ENCODE measurements at regions not wholly inside any gene's neighbourhood (a gene's known extent, or its start where the extent isn't known, plus 50 kb on each side); places are given as distances from the start of the nearest gene placed in this dataset.

DNA sequence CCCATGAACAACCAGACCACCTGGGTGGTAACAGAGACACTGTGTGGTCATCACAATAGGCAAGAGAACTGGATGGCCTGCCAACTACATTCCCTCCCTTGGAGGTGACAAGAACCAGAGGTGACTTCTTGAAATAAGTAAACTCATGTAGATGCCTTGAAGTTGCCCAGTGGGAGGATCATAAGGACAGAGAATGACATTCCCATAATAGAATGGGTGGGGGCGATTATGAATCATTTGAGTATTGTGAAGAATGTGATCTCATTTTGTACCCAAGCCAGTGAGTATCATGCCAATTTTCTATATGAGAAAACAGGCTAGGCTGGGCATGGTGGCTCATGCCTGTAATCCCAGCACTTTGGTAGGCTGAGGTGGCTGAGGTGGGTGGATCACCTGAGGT, 211.4 kb upstream of the GYPC start:
- ChIA-PET CTCF (no interaction called here), POLR2A (no interaction called here)
- H3K9me3 ChIP-seq: no peaks in the 10 kb centered on the region
- WGBS (ENCODE audit: insufficient coverage): no CpG with 5 or more reads among the region's 1 CpG
- no peak overlapping the region for H3K27ac ChIP-seq (ENCODE audit: low read length)
- no peaks in the 10 kb centered on the region for H3K36me3 Mint-ChIP-seq
- H3K4me1 Mint-ChIP-seq: peaks cover 0 to 8% (median 3%) of the 10 kb centered on the region in 3 donors
- no peaks in the 10 kb centered on the region for H3K9me3 Mint-ChIP-seq
- no peaks in the 10 kb centered on the region for H3K36me3 ChIP-seq (ENCODE audit: control insufficient read depth in 2 of 2, extremely low read depth in 1 of 2, insufficient read depth in 1 of 2, low read length in 1 of 2)
- ATAC-seq (replicated peaks in 1 of 4) (no peak), DNase-seq (no peak)
- H3K27me3 Mint-ChIP-seq: peaks cover 3 to 13% of the 10 kb centered on the region in 2 donors
- no peak overlapping the region for H3K4me3 Mint-ChIP-seq
- H3K27ac Mint-ChIP-seq: no peak overlapping the region
- peaks cover 0 to 2% of the 10 kb centered on the region in 2 experiments for H3K27me3 ChIP-seq (replicated peaks in 1 of 2; ENCODE audit: control insufficient read depth in 2 of 2, extremely low read depth in 1 of 2, insufficient read depth in 2 of 2, low read length in 1 of 2)
- no peak overlapping the region for H3K4me3 ChIP-seq (ENCODE audit: control insufficient read depth in 1 of 2, extremely low read depth in 1 of 2, low read length in 1 of 2)
- no peaks in the 10 kb centered on the region for H3K4me1 ChIP-seq (ENCODE audit: control insufficient read depth in 1 of 2, extremely low read depth in 1 of 2, insufficient read depth in 2 of 2, low read length in 2 of 2)

DNA sequence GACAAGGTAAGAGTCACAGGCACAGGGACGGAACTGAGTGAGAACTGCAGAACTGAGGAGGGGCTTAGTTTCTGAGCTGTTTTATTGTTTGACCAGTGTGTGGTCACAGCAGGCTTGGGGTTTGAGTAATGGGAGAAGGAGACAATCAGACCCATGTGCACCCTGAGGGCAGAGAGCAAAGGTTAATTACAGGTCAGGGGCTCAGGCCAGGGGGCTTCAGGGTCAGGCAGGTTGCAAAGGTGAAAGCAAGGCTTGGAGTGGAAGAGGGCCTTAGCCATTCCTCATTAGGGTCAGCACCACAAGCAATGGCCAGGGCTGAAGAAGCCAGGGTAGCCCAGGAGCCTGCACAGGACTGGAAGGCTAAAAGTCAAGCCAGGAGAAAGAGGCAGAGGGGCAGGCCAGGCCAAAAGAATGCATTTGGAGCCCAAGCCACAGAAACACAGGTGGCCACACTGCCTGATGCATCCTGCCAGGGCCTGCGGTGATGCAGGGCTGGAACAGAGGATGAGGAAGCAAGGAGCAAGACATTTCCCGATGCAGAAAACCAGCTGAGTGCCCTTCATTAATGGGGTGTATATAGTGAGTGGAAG, 209.8 kb upstream of the GYPC start:
- Mint-ChIP-seq H3K4me3 (no peak overlapping the region), H3K27me3 (peaks cover 3 to 8% of the 10 kb centered on the region in 2 donors), H3K4me1 (peaks cover 0 to 8% (median 3%) of the 10 kb centered on the region in 3 donors), H3K36me3 (no peaks in the 10 kb centered on the region), H3K9me3 (no peaks in the 10 kb centered on the region), H3K27ac (no peak overlapping the region)
- DNase-seq (no peak), ATAC-seq (replicated peaks in 1 of 4) (peak in 1 of 4 experiments; percentile 23)
- H3K27ac ChIP-seq (ENCODE audit: low read length): no peak overlapping the region
- H3K27me3 ChIP-seq (replicated peaks in 1 of 2; ENCODE audit: control insufficient read depth in 2 of 2, extremely low read depth in 1 of 2, insufficient read depth in 2 of 2, low read length in 1 of 2): peaks cover 0 to 2% of the 10 kb centered on the region in 2 experiments
- POLR2A ChIA-PET: no interaction called here
- no peaks in the 10 kb centered on the region for H3K9me3 ChIP-seq
- 89% methylated on average over 3 of the region's 3 CpGs for WGBS (ENCODE audit: insufficient coverage)
- H3K36me3 ChIP-seq (ENCODE audit: control insufficient read depth in 2 of 2, extremely low read depth in 1 of 2, insufficient read depth in 1 of 2, low read length in 1 of 2): no peaks in the 10 kb centered on the region
- H3K4me3 ChIP-seq (ENCODE audit: control insufficient read depth in 1 of 2, extremely low read depth in 1 of 2, low read length in 1 of 2): no peak overlapping the region
- no peaks in the 10 kb centered on the region for H3K4me1 ChIP-seq (ENCODE audit: control insufficient read depth in 1 of 2, extremely low read depth in 1 of 2, insufficient read depth in 2 of 2, low read length in 2 of 2)
- CTCF ChIA-PET: no interaction called here

DNA sequence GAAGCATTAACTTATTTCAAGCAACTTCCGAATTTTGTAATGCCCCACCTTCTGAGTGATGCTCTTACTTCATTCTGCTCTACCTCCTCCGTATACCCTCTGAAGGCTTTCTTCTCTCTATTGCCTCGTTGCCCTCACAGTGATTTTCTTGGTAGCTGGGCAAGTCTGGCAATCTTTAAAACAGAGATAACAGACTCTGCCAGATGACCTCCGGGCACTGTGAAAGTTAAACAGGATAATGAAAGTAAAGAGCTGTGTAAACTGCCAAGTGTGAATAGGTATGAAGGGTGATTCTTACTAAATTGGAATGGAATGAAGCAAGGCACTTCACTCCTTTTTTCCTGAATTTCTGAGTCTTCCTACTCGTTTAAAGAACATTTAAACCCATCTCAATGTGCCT, 207.3 kb upstream of the GYPC start:
- ChIA-PET CTCF (no interaction called here), POLR2A (no interaction called here)
- no peaks in the 10 kb centered on the region for H3K36me3 ChIP-seq (ENCODE audit: control insufficient read depth in 2 of 2, extremely low read depth in 1 of 2, insufficient read depth in 1 of 2, low read length in 1 of 2)
- Mint-ChIP-seq H3K9me3 (no peaks in the 10 kb centered on the region), H3K4me3 (no peak overlapping the region), H3K27me3 (peaks cover 3 to 4% of the 10 kb centered on the region in 2 donors), H3K27ac (no peak overlapping the region), H3K36me3 (no peaks in the 10 kb centered on the region), H3K4me1 (peaks cover 0 to 8% (median 3%) of the 10 kb centered on the region in 3 donors)
- no peak overlapping the region for H3K4me3 ChIP-seq (ENCODE audit: control insufficient read depth in 1 of 2, extremely low read depth in 1 of 2, low read length in 1 of 2)
- no peaks in the 10 kb centered on the region for H3K27me3 ChIP-seq (replicated peaks in 1 of 2; ENCODE audit: control insufficient read depth in 2 of 2, extremely low read depth in 1 of 2, insufficient read depth in 2 of 2, low read length in 1 of 2)
- H3K9me3 ChIP-seq: no peaks in the 10 kb centered on the region
- 61% methylated on average over 3 of the region's 5 CpGs for WGBS (ENCODE audit: insufficient coverage)
- DNase-seq (no peak), ATAC-seq (replicated peaks in 1 of 4) (no peak)
- no peaks in the 10 kb centered on the region for H3K4me1 ChIP-seq (ENCODE audit: control insufficient read depth in 1 of 2, extremely low read depth in 1 of 2, insufficient read depth in 2 of 2, low read length in 2 of 2)
- H3K27ac ChIP-seq (ENCODE audit: low read length): no peak overlapping the region

DNA sequence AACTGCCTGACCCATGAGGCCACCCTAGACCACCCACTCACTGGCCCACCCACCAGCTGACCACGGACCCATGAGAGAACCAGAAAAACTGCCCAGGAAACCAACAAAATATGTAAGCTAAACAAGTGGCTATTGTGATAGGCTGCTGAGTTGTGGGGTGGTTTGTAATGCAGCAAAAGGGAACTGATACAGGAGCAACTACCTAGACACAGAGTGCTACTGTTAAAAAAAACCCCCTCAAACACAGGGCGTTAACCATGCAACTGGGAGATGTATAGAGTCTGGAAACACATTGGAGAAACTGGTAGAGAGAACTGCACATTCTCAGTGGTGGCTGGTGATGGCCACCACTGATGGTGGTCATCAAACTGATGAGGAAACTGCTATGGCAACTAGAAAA, 206.3 kb upstream of the GYPC start:
- ATAC-seq (replicated peaks in 1 of 4) (no peak), DNase-seq (no peak)
- no peaks in the 10 kb centered on the region for H3K36me3 Mint-ChIP-seq
- H3K9me3 ChIP-seq: no peaks in the 10 kb centered on the region
- CTCF ChIA-PET: no interaction called here
- no peak overlapping the region for H3K27ac ChIP-seq (ENCODE audit: low read length)
- H3K27ac Mint-ChIP-seq: no peak overlapping the region
- peaks cover 0 to 8% (median 3%) of the 10 kb centered on the region in 3 donors for H3K4me1 Mint-ChIP-seq
- H3K4me3 Mint-ChIP-seq: no peak overlapping the region
- no peaks in the 10 kb centered on the region for H3K4me1 ChIP-seq (ENCODE audit: control insufficient read depth in 1 of 2, extremely low read depth in 1 of 2, insufficient read depth in 2 of 2, low read length in 2 of 2)
- no peaks in the 10 kb centered on the region for H3K27me3 ChIP-seq (replicated peaks in 1 of 2; ENCODE audit: control insufficient read depth in 2 of 2, extremely low read depth in 1 of 2, insufficient read depth in 2 of 2, low read length in 1 of 2)
- no peaks in the 10 kb centered on the region for H3K36me3 ChIP-seq (ENCODE audit: control insufficient read depth in 2 of 2, extremely low read depth in 1 of 2, insufficient read depth in 1 of 2, low read length in 1 of 2)
- POLR2A ChIA-PET: no interaction called here
- no CpG with 5 or more reads among the region's 2 CpGs for WGBS (ENCODE audit: insufficient coverage)
- no peaks in the 10 kb centered on the region for H3K9me3 Mint-ChIP-seq
- H3K27me3 Mint-ChIP-seq: peaks cover 3 to 8% of the 10 kb centered on the region in 2 donors
- H3K4me3 ChIP-seq (ENCODE audit: control insufficient read depth in 1 of 2, extremely low read depth in 1 of 2, low read length in 1 of 2): no peak overlapping the region

DNA sequence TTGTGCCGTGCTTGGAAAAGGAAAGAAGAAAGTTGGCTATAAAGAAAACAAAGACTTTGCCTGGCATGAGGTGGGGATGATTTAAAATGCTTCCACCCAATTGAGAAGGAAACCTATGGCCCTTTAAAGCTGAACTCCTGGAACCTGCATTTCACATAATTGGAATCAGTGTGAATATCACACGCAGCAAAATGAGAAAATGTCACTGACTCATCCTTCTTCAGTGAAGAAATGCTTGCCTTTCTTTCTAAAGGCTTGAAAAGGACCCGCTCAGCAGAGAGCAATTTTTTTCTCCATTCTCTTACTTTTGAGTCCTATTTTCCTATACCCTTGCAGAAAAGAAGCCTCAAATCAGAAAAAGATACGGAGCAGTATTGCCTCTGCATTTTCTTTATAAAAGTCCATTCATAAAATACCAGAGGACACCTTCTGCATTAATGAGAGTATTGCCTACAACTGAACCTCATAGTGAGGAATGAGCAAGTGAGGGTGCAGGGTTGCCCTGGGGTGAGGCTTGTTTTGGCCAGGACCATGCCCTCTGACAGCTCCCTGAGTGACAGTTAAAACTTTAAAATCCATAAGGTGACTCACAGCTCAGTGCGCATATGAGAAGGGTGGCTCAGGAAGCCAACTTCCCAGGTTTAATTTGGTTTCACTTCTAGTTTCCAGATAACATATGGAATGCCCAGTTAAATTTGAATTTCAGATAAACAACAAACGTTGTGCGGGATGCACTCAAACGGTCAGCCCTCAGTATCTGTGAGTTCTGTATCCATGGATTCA, 191.9 kb upstream of the GYPC start:
- ATAC-seq (replicated peaks in 1 of 4) (no peak), DNase-seq (no peak)
- ChIA-PET POLR2A (no interaction called here), CTCF (no interaction called here)
- H3K4me1 ChIP-seq (ENCODE audit: control insufficient read depth in 1 of 2, extremely low read depth in 1 of 2, insufficient read depth in 2 of 2, low read length in 2 of 2): no peaks in the 10 kb centered on the region
- no peak overlapping the region for H3K27ac ChIP-seq (ENCODE audit: low read length)
- H3K36me3 ChIP-seq (ENCODE audit: control insufficient read depth in 2 of 2, extremely low read depth in 1 of 2, insufficient read depth in 1 of 2, low read length in 1 of 2): no peaks in the 10 kb centered on the region
- H3K4me3 ChIP-seq (ENCODE audit: control insufficient read depth in 1 of 2, extremely low read depth in 1 of 2, low read length in 1 of 2): no peak overlapping the region
- H3K9me3 ChIP-seq: no peaks in the 10 kb centered on the region
- no peak overlapping the region for H3K4me3 Mint-ChIP-seq
- H3K27me3 ChIP-seq (replicated peaks in 1 of 2; ENCODE audit: control insufficient read depth in 2 of 2, extremely low read depth in 1 of 2, insufficient read depth in 2 of 2, low read length in 1 of 2): peaks cover 0 to 2% of the 10 kb centered on the region in 2 experiments
- no peaks in the 10 kb centered on the region for H3K9me3 Mint-ChIP-seq
- 74% methylated on average over 2 of the region's 8 CpGs for WGBS (ENCODE audit: insufficient coverage)
- H3K36me3 Mint-ChIP-seq: no peaks in the 10 kb centered on the region
- H3K27me3 Mint-ChIP-seq: peaks cover 2 to 9% of the 10 kb centered on the region in 2 donors
- H3K27ac Mint-ChIP-seq: no peak overlapping the region
- peaks cover 0 to 6% (median 4%) of the 10 kb centered on the region in 3 donors for H3K4me1 Mint-ChIP-seq

DNA sequence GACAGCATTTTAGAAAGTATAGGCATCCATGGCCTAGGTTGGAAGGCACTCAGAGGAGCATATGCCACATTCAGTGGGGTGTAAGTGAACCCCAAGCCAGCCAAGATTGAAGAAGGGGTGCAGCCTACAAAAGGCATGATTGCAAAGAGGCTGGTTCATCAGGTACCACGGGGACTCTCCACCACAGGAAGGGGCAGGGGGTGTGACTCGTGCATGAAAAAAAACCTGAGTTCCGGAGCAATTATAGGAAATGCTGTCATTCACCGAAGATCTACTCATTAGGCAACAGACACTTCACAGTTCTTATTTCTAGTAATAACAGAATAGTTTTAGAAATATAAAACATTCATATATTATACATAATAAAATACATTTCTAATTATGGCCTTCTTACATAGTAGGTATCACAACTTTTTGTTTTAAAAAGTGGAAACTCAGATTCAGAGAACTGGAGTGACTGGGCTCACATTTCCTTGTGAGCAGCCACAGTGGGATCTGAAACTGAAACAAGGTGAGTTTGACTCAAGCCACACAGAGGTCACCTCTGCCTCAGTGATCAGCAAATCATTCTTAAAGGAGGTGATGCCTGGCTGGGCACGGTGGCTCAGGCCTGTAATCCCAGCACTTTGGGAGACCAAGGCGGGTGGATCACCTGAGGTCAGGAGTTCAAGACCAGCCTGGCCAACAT, 188.4 kb upstream of the GYPC start:
- no peak overlapping the region for H3K4me3 Mint-ChIP-seq
- peaks cover 0 to 6% (median 4%) of the 10 kb centered on the region in 3 donors for H3K4me1 Mint-ChIP-seq
- Histone ChIP-seq H3K4me1 (ENCODE audit: control insufficient read depth in 1 of 2, extremely low read depth in 1 of 2, insufficient read depth in 2 of 2, low read length in 2 of 2) (no peaks in the 10 kb centered on the region), H3K27me3 (replicated peaks in 1 of 2; ENCODE audit: control insufficient read depth in 2 of 2, extremely low read depth in 1 of 2, insufficient read depth in 2 of 2, low read length in 1 of 2) (peaks cover 0 to 8% of the 10 kb centered on the region in 2 experiments), H3K9me3 (no peaks in the 10 kb centered on the region), H3K4me3 (ENCODE audit: control insufficient read depth in 1 of 2, extremely low read depth in 1 of 2, low read length in 1 of 2) (no peak overlapping the region), H3K36me3 (ENCODE audit: control insufficient read depth in 2 of 2, extremely low read depth in 1 of 2, insufficient read depth in 1 of 2, low read length in 1 of 2) (no peaks in the 10 kb centered on the region), H3K27ac (ENCODE audit: low read length) (no peak overlapping the region)
- 25% methylated on average over 2 of the region's 6 CpGs for WGBS (ENCODE audit: insufficient coverage)
- DNase-seq (peak in 2 of 35 experiments; percentile 10 to 16), ATAC-seq (replicated peaks in 1 of 4) (peak in 1 of 4 experiments; percentile 32)
- peaks cover 5 to 6% of the 10 kb centered on the region in 2 donors for H3K27me3 Mint-ChIP-seq
- no peaks in the 10 kb centered on the region for H3K36me3 Mint-ChIP-seq
- no peak overlapping the region for H3K27ac Mint-ChIP-seq
- CTCF ChIA-PET: no interaction called here
- H3K9me3 Mint-ChIP-seq: no peaks in the 10 kb centered on the region
- POLR2A ChIA-PET: no interaction called here
